ENCODE measurements at regions not wholly inside any gene's neighbourhood (a gene's known extent, or its start where the extent isn't known, plus 50 kb on each side); places are given as distances from the start of the nearest gene placed in this dataset.

DNA sequence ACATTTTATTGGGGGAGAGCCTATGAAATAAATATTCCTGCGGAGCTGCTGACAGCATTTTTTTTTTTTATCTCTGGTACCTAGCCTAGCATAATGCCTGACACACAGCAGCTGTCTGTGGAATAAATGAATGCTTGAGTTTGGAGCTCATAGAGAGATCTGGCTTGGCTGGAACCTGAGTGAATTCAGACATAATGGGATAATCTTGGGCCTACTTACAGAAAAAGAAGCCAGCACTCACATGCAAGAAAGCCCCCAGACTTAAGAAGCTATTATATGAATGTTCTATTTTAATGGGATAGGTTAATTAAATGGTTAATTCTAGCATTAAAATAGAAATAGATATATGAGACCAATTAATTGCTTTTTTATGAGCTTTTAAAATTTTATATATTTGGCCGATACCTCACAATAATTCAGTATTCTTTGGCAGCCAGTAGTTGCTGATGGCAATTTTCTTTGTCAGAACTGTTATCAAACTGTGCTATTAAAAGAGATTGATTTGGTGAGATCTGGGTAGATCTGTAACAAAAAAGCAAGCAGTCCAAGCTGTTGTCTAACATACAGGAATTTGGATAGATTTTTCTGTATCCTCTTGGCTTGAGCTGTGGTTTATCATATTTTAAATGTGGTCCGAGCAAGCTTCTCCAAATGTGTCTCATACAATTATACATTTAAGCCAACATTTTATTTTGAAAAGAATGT, 654.2 kb downstream of the PCDH7 start:
- no peak for TF ChIP-seq CTCF (IDR thresholded peaks at IDR 0.05)
- TF ChIP-seq POLR2A (IDR thresholded peaks at IDR 0.05): no peak

Data from right lobe of liver (tissue), 4 donors.